Activated effector memory CD4-positive, alpha-beta T cell treated with anti-CD3 and anti-CD28 coated beads, Interleukin-2, amount 50 U/mL, for 16 hours (primary cell): ENCODE measurements at regions not wholly inside any gene's neighbourhood (a gene's known extent, or its start where the extent isn't known, plus 50 kb on each side); places are given as distances from the start of the nearest gene placed in this dataset.
"Not testable (repeated sequence)": the region's sequence is repeated elsewhere in the genome, so short reads cannot be mapped to it uniquely, and the experiment has no call there.

ENCODE experiments used
- DNase-seq: peaks from one replicate; pipeline ENCODE4 v3.0.0-alpha.2; 2020

GRCh38 chr4:147173322-147173721, 227.7 kb upstream of the TTC29 start:
- DNase-seq = no peak

- DNase-seq = no peak
Measured at GRCh38 chr4:147173797-147174432, 228.3 kb upstream of the TTC29 start.

- no peak for DNase-seq
Measured at GRCh38 chr4:147174591-147174990, 228.9 kb upstream of the TTC29 start.

- no peak for DNase-seq
Measured at GRCh38 chr4:147175460-147176025, 229.9 kb upstream of the TTC29 start.

- DNase-seq = no peak
Measured at GRCh38 chr4:147182041-147182440, 236.4 kb upstream of the TTC29 start.

GRCh38 chr4:147192679-147193078, 247.0 kb upstream of the TTC29 start:
- DNase-seq = no peak

- no peak for DNase-seq
Measured at GRCh38 chr4:147194114-147194513, 248.4 kb upstream of the TTC29 start.

GRCh38 chr4:147194604-147195003, 248.9 kb upstream of the TTC29 start:
- no peak for DNase-seq

- no peak for DNase-seq
Measured at GRCh38 chr4:147195386-147195785, 249.7 kb upstream of the TTC29 start.

GRCh38 chr4:147198411-147199051, 252.9 kb upstream of the TTC29 start:
- no peak for DNase-seq

- no peak for DNase-seq
Measured at GRCh38 chr4:147201016-147201415, 255.4 kb upstream of the TTC29 start.

GRCh38 chr4:147206807-147207206, 261.1 kb upstream of the TTC29 start:
- DNase-seq = no peak

GRCh38 chr4:147207911-147208310, 262.2 kb upstream of the TTC29 start:
- DNase-seq = no peak

- DNase-seq = no peak
Measured at GRCh38 chr4:147217655-147218054, 263.2 kb upstream of the EDNRA start.

- DNase-seq = no peak
Measured at GRCh38 chr4:147219145-147219544, 261.8 kb upstream of the EDNRA start.

- no peak for DNase-seq
Measured at GRCh38 chr4:147220833-147221232, 260.1 kb upstream of the EDNRA start.

GRCh38 chr4:147222906-147223305, 258.0 kb upstream of the EDNRA start:
- DNase-seq = no peak

GRCh38 chr4:147223576-147223975, 257.3 kb upstream of the EDNRA start:
- no peak for DNase-seq

GRCh38 chr4:147236806-147237205, 244.1 kb upstream of the EDNRA start:
- no peak for DNase-seq

GRCh38 chr4:147244786-147245185, 236.1 kb upstream of the EDNRA start:
- DNase-seq = no peak

- DNase-seq = no peak
Measured at GRCh38 chr4:147246096-147246495, 234.8 kb upstream of the EDNRA start.

- DNase-seq = not testable (repeated sequence)
Measured at GRCh38 chr4:147246528-147246927, 234.4 kb upstream of the EDNRA start.

- no peak for DNase-seq
Measured at GRCh38 chr4:147247579-147247978, 233.3 kb upstream of the EDNRA start.

GRCh38 chr4:147250062-147250461, 230.8 kb upstream of the EDNRA start:
- DNase-seq = no peak

- not testable (repeated sequence) for DNase-seq
Measured at GRCh38 chr4:147255268-147255667, 225.6 kb upstream of the EDNRA start.
